Gastroesophageal sphincter (tissue), 3 donors: ENCODE measurements at regions not wholly inside any gene's neighbourhood (a gene's known extent, or its start where the extent isn't known, plus 50 kb on each side); places are given as distances from the start of the nearest gene placed in this dataset.

Source experiments
- CTCF ChIP-seq, 4 experiments: fragments of 200-600 bp in 2 of 4; fragments of 450-650 bp in 2 of 4; sonication (generic) in 1 of 4; IDR thresholded peaks; one replicate each; pipeline ENCODE4 v1.5.1; 2017 to 2019; ENCODE audit warnings: antibody characterized with exemption in 4 of 4, mild to moderate bottlenecking in 2 of 4, moderate library complexity in 2 of 4
- EP300 ChIP-seq: sonication (generic); formaldehyde crosslinking; IDR thresholded peaks from one replicate; pipeline ENCODE4 v1.6.1; 2017; ENCODE audit warnings: antibody characterized with exemption, mild to moderate bottlenecking
- POLR2A ChIP-seq, 2 donors: fragments of 450-650 bp; IDR thresholded peaks; one replicate each; pipeline ENCODE4 v1.6.1; 2017; ENCODE audit warnings: antibody characterized with exemption in 2 of 2, mild to moderate bottlenecking in 2 of 2, moderate library complexity in 1 of 2

DNA sequence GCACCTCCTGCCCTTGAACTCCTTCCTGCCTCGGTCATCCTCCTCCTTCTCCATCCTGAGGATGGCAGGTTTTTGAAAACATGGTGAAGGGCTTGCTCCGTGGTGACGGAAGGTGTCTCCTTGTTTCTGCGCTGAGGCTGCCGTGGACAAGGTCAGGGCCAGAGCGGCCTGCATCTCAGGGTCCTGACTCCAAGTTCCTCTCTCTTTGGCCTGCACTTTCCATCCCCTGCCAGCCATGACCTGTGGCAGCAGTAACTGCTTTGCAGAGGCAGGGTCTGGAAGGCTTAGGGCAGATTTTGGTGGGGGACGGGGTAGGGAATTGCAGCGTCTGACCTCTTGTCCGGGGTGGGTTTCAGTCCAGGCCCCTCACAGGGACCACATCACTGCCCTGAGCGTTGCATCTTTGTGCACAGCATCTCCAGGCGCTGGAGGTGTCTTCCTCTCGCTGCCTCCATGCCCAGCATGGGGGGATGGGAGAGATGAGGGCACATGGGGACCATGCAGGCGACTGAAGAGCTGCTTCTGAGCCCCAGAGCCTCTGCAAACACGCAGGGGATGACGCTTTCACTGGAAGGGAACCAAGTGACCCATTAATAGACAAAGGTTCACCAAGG lies 216.8 kb downstream of the TEX29 start:
- TF ChIP-seq POLR2A (IDR thresholded peaks at IDR 0.05) = no peak
- no peak for TF ChIP-seq CTCF (IDR thresholded peaks at IDR 0.05)
- no peak for TF ChIP-seq EP300
